HG02938 (cell line): ENCODE measurements at regions not wholly inside any gene's neighbourhood (a gene's known extent, or its start where the extent isn't known, plus 50 kb on each side); places are given as distances from the start of the nearest gene placed in this dataset.

Source experiments
- ATAC-seq: cut with Tn5 transposase; IDR thresholded peaks from one replicate; pipeline ENCODE4 v1.9.1; 2021; ENCODE audit warnings: mild to moderate bottlenecking, moderate library complexity; ENCODE audit not compliant: unreplicated experiment

GRCh38 chr9:108386032-108386431, 469.8 kb downstream of the ACTL7B start:
- no peak for ATAC-seq

GRCh38 chr9:108383796-108384195, 472.0 kb downstream of the ACTL7B start:
- ATAC-seq: no peak

GRCh38 chr9:108382310-108382709, 473.5 kb downstream of the ACTL7B start:
- ATAC-seq: no peak

- ATAC-seq: no peak
These were observed 477.9 kb downstream of the ACTL7B start for GRCh38 chr9:108377881-108378280.

GRCh38 chr9:108377382-108377781, 478.4 kb downstream of the ACTL7B start:
- no peak for ATAC-seq

GRCh38 chr9:108376140-108376539, 479.6 kb downstream of the ACTL7B start:
- no peak for ATAC-seq

- no peak for ATAC-seq
These were observed 481.2 kb downstream of the ACTL7B start for GRCh38 chr9:108374626-108375025.

- no peak for ATAC-seq
These were observed 488.6 kb downstream of the ACTL7B start for GRCh38 chr9:108367188-108367587.

- ATAC-seq: no peak
These were observed 492.5 kb downstream of the ACTL7B start for GRCh38 chr9:108363311-108363710.

GRCh38 chr9:108360304-108360703, 495.5 kb downstream of the ACTL7B start:
- no peak for ATAC-seq

- no peak for ATAC-seq
These were observed 499.0 kb downstream of the ACTL7B start for GRCh38 chr9:108356806-108357205.

- ATAC-seq: no peak
These were observed 504.2 kb downstream of the ACTL7B start for GRCh38 chr9:108351571-108351970.

- no peak for ATAC-seq
These were observed 508.2 kb downstream of the ACTL7B start for GRCh38 chr9:108347463-108348188.

- no peak for ATAC-seq
These were observed 510.0 kb downstream of the ACTL7B start for GRCh38 chr9:108345826-108346225.

GRCh38 chr9:108339251-108339650, 516.5 kb downstream of the ACTL7B start:
- ATAC-seq: no peak

- no peak for ATAC-seq
These were observed 519.2 kb downstream of the ACTL7B start for GRCh38 chr9:108336575-108336974.

- no peak for ATAC-seq
These were observed 522.2 kb downstream of the ACTL7B start for GRCh38 chr9:108333530-108333983.

GRCh38 chr9:108331596-108331995, 524.2 kb downstream of the ACTL7B start:
- ATAC-seq: no peak

GRCh38 chr9:108325406-108325805, 530.4 kb downstream of the ACTL7B start:
- ATAC-seq: no peak

- ATAC-seq: no peak
These were observed 532.2 kb downstream of the ACTL7B start for GRCh38 chr9:108323615-108324014.

- no peak for ATAC-seq
These were observed 533.3 kb downstream of the ACTL7B start for GRCh38 chr9:108322326-108323098.

GRCh38 chr9:108316630-108317029, 539.2 kb downstream of the ACTL7B start:
- no peak for ATAC-seq
